HepG2 (cell line): ENCODE measurements at regions not wholly inside any gene's neighbourhood (a gene's known extent, or its start where the extent isn't known, plus 50 kb on each side); places are given as distances from the start of the nearest gene placed in this dataset.

Experiments
- ATAC-seq: fragments of 200-7000 bp; cut with Tn5 transposase; 3 replicates; pipeline ENCODE4 v1.9.1; 2020; ENCODE audit warnings: mild to moderate bottlenecking, moderate library complexity
- BruUV-seq: library from RNA; stranded (reverse); fragments of 400-500 nt; replicated peaks from 2 replicates; lab custom pipeline; 2021; lab: Mats Ljungman, UMichigan
- CTCF ChIA-PET: fragments of 300-600 bp; formaldehyde crosslinking; extraction: SDS; loops from one replicate; lab custom pipeline; 2021; ENCODE audit warnings: low total read pairs, inconsistent platforms, low intra/inter-chr PET ratio; lab: Yijun Ruan, JAX
- POLR2A ChIA-PET: fragments of 350-600 bp; sonication (Branson Sonifier 250); formaldehyde crosslinking; loops from one replicate; lab custom pipeline; 2020; ENCODE audit warnings: antibody characterized with exemption, inconsistent platforms; lab: Yijun Ruan, JAX
- DNase-seq: peaks from one replicate; pipeline ENCODE4 v3.0.0-alpha.2; 2015; ENCODE audit warnings: low spot score
- FAIRE-seq: peaks from 3 replicates; lab custom pipeline; 2011; peaks lifted over from hg19 to GRCh38; lab: Jason Lieb, UNC
- H2AFZ ChIP-seq: one replicate; pipeline ENCODE4 v1.6.1; 2011; ENCODE audit warnings: low read length, inconsistent platforms
- H3K27ac ChIP-seq: fragments of 300-600 bp; 3 replicates; pipeline ENCODE4 v1.8.0; 2011; ENCODE audit warnings: mixed run types, mild to moderate bottlenecking, mixed read lengths, low read length, inconsistent platforms; ENCODE audit not compliant: insufficient read depth; ENCODE audit errors: extremely low read length
- H3K27me3 ChIP-seq, 2 experiments: fragments of 200-600 bp in 1 of 2; 2 replicates in 1 of 2; 3 replicates in 1 of 2; pipeline versions ENCODE4 v1.6.0 to v1.8.0; 2011; ENCODE audit warnings: low read length in 2 of 2, mild to moderate bottlenecking in 2 of 2, moderate library complexity in 2 of 2, inconsistent platforms in 1 of 2; ENCODE audit not compliant: insufficient read depth in 2 of 2, control insufficient read depth in 1 of 2
- H3K36me3 ChIP-seq, 2 experiments: fragments of 200-600 bp in 1 of 2; replicated peaks in 1 of 2; 2 replicates in 1 of 2; 3 replicates in 1 of 2; pipeline versions ENCODE4 v1.5.1 to v1.8.0; 2011; ENCODE audit warnings: low read length in 2 of 2, inconsistent platforms in 1 of 2; ENCODE audit not compliant: insufficient read depth in 2 of 2, control insufficient read depth in 1 of 2
- H3K4me1 ChIP-seq: 2 replicates; pipeline ENCODE4 v1.5.1; 2012; ENCODE audit warnings: low read length, inconsistent platforms; ENCODE audit not compliant: insufficient read depth
- H3K4me2 ChIP-seq: 2 replicates; pipeline ENCODE4 v1.6.0; 2011; ENCODE audit warnings: low read depth, low read length, inconsistent platforms
- H3K4me3 ChIP-seq, 3 experiments: fragments of 200-600 bp in 1 of 3; sonication (generic), shearing (Covaris generic) in 1 of 3; replicated peaks in 1 of 3; 2 replicates each; pipeline ENCODE4 v1.5.1; 2011 to 2016; ENCODE audit warnings: low read length in 3 of 3, inconsistent platforms in 2 of 3, low read depth in 2 of 3, mild to moderate bottlenecking in 2 of 3, control low read depth in 1 of 3, mixed read lengths in 1 of 3; ENCODE audit not compliant: insufficient read depth in 1 of 3
- H3K79me2 ChIP-seq: one replicate; pipeline ENCODE4 v1.6.1; 2011; ENCODE audit warnings: low read length, inconsistent platforms; ENCODE audit not compliant: insufficient read depth
- H3K9ac ChIP-seq: 2 replicates; pipeline ENCODE4 v1.6.0; 2011; ENCODE audit warnings: mild to moderate bottlenecking, low read depth, low read length, inconsistent platforms; ENCODE audit not compliant: insufficient read depth
- H3K9me3 ChIP-seq: 2 replicates; pipeline ENCODE4 v1.5.1; 2012; ENCODE audit warnings: mild to moderate bottlenecking, low read length
- H4K20me1 ChIP-seq: 2 replicates; pipeline ENCODE4 v1.6.0; 2011; ENCODE audit warnings: inconsistent platforms, mild to moderate bottlenecking, low read length, moderate library complexity; ENCODE audit not compliant: insufficient read depth
- PAWR ChIP-seq: sonication (generic); formaldehyde crosslinking; IDR thresholded peaks from 2 replicates; pipeline ENCODE4 v1.4.0; 2020; ENCODE audit warnings: missing genetic modification reagents, mild to moderate bottlenecking, borderline replicate concordance
- RXRB ChIP-seq: IDR thresholded peaks from 2 replicates; pipeline ENCODE4 v1.6.1; 2016; ENCODE audit warnings: borderline replicate concordance, missing genetic modification reagents, missing compliant biosample characterization
- SETDB1 ChIP-seq: sonication (generic); formaldehyde crosslinking; IDR thresholded peaks from 2 replicates; pipeline ENCODE4 v1.5.1; 2020; ENCODE audit warnings: missing genetic modification reagents, mild to moderate bottlenecking, borderline replicate concordance
- SRSF1 ChIP-seq: fragments of 200-400 bp; formaldehyde crosslinking; optimal IDR thresholded peaks from 2 replicates; pipeline ENCODE3; 2017; ENCODE audit warnings: mild to moderate bottlenecking, low read depth, low read length, moderate library complexity
- ZBTB8A ChIP-seq: sonication (generic); formaldehyde crosslinking; IDR thresholded peaks from 2 replicates; pipeline ENCODE4 v1.4.0; 2020; ENCODE audit warnings: mild to moderate bottlenecking, low read depth, missing genetic modification reagents, borderline replicate concordance
- ZNF329 ChIP-seq: sonication (generic); formaldehyde crosslinking; IDR thresholded peaks from 2 replicates; pipeline ENCODE4 v1.9.0; 2021; ENCODE audit warnings: low read depth, mild to moderate bottlenecking, missing genetic modification reagents
- ZNF367 ChIP-seq: sonication (generic); formaldehyde crosslinking; IDR thresholded peaks from 2 replicates; pipeline ENCODE4 v1.4.0; 2020; ENCODE audit warnings: missing genetic modification reagents, borderline replicate concordance
- ZNF598 ChIP-seq: sonication (generic); formaldehyde crosslinking; IDR thresholded peaks from 2 replicates; pipeline ENCODE4 v1.5.1; 2020; ENCODE audit warnings: mild to moderate bottlenecking, missing genetic modification reagents, borderline replicate concordance
- ZNF607 ChIP-seq: sonication (generic); formaldehyde crosslinking; IDR thresholded peaks from 2 replicates; pipeline ENCODE4 v1.5.1; 2020; ENCODE audit warnings: missing genetic modification reagents, mild to moderate bottlenecking, borderline replicate concordance
- ZNF615 ChIP-seq: sonication (generic); formaldehyde crosslinking; IDR thresholded peaks from 2 replicates; pipeline ENCODE4 v1.5.0; 2020; ENCODE audit warnings: mild to moderate bottlenecking, missing genetic modification reagents, borderline replicate concordance
- in situ Hi-C: cut with HindIII; loops from 2 replicates; pipeline ENCODE4 v1.10.0; 2017; ENCODE audit warnings: low pct_unique_long_range_greater_than_20kb; ENCODE audit not compliant: extremely low pct_ligation_motif_present
- intact Hi-C: fragments of 100-400 bp; cut with micrococcal nuclease; formaldehyde crosslinking; loops from one replicate; pipeline ENCODE4 v1.10.0; 2022; ENCODE audit not compliant: unreplicated experiment
- TF ChIP-seq, protein P1 (sequence below): sonication (generic); formaldehyde crosslinking; IDR thresholded peaks from 2 replicates; pipeline ENCODE4 v1.4.0; 2020; ENCODE audit warnings: missing genetic modification reagents
- TF ChIP-seq, protein P2 (sequence below): sonication (generic); formaldehyde crosslinking; IDR thresholded peaks from 2 replicates; pipeline ENCODE4 v1.4.0; 2020; ENCODE audit warnings: missing genetic modification reagents, low read depth, mild to moderate bottlenecking, borderline replicate concordance
- TF ChIP-seq, protein P3 (sequence below), 2 experiments: sonication (generic) in 1 of 2; formaldehyde crosslinking in 1 of 2; IDR thresholded peaks; 2 replicates each; pipeline versions ENCODE4 v1.5.1 to v1.6.1; 2011 to 2020; ENCODE audit warnings: borderline replicate concordance in 1 of 2, low read depth in 1 of 2, low read length in 1 of 2, mild to moderate bottlenecking in 1 of 2, missing genetic modification reagents in 1 of 2, moderate library complexity in 1 of 2
- TF ChIP-seq, protein P4 (sequence below): sonication (generic); formaldehyde crosslinking; IDR thresholded peaks from 2 replicates; pipeline ENCODE4 v1.8.0; 2022; ENCODE audit warnings: mild to moderate bottlenecking, missing genetic modification reagents

DNA sequence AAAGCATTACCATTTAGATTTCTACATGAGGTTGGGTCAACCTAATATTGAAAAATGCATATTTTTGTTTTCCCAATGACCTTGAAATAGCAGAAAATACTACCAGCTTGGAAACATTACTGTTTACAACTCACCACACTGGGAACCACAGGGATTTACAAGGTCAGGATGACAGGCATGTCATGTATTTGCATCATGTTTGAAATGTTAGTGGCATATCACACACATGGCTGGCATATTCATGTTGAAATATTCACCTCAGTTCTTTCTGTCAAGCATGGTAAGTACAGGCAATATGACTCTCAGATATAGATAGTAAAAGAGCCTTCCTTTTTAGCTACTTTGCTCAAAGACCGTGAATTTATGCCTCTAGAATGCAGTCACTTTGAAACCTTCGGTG lies 593.5 kb downstream of the NOVA1 start (continued):
- TF ChIP-seq, protein P1, sequence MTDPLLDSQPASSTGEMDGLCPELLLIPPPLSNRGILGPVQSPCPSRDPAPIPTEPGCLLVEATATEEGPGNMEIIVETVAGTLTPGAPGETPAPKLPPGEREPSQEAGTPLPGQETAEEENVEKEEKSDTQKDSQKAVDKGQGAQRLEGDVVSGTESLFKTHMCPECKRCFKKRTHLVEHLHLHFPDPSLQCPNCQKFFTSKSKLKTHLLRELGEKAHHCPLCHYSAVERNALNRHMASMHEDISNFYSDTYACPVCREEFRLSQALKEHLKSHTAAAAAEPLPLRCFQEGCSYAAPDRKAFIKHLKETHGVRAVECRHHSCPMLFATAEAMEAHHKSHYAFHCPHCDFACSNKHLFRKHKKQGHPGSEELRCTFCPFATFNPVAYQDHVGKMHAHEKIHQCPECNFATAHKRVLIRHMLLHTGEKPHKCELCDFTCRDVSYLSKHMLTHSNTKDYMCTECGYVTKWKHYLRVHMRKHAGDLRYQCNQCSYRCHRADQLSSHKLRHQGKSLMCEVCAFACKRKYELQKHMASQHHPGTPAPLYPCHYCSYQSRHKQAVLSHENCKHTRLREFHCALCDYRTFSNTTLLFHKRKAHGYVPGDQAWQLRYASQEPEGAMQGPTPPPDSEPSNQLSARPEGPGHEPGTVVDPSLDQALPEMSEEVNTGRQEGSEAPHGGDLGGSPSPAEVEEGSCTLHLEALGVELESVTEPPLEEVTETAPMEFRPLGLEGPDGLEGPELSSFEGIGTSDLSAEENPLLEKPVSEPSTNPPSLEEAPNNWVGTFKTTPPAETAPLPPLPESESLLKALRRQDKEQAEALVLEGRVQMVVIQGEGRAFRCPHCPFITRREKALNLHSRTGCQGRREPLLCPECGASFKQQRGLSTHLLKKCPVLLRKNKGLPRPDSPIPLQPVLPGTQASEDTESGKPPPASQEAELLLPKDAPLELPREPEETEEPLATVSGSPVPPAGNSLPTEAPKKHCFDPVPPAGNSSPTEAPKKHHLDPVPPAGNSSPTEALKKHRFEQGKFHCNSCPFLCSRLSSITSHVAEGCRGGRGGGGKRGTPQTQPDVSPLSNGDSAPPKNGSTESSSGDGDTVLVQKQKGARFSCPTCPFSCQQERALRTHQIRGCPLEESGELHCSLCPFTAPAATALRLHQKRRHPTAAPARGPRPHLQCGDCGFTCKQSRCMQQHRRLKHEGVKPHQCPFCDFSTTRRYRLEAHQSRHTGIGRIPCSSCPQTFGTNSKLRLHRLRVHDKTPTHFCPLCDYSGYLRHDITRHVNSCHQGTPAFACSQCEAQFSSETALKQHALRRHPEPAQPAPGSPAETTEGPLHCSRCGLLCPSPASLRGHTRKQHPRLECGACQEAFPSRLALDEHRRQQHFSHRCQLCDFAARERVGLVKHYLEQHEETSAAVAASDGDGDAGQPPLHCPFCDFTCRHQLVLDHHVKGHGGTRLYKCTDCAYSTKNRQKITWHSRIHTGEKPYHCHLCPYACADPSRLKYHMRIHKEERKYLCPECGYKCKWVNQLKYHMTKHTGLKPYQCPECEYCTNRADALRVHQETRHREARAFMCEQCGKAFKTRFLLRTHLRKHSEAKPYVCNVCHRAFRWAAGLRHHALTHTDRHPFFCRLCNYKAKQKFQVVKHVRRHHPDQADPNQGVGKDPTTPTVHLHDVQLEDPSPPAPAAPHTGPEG, result no peak
- no peak for TF ChIP-seq ZNF329
- no peak for TF ChIP-seq SETDB1
- no peak for TF ChIP-seq ZNF598 (CRISPR knock-in tag)
- TF ChIP-seq ZNF615 (CRISPR knock-in tag), result no peak
- no peak for TF ChIP-seq ZNF607
- TF ChIP-seq ZBTB8A (CRISPR knock-in tag), result no peak

DNA sequence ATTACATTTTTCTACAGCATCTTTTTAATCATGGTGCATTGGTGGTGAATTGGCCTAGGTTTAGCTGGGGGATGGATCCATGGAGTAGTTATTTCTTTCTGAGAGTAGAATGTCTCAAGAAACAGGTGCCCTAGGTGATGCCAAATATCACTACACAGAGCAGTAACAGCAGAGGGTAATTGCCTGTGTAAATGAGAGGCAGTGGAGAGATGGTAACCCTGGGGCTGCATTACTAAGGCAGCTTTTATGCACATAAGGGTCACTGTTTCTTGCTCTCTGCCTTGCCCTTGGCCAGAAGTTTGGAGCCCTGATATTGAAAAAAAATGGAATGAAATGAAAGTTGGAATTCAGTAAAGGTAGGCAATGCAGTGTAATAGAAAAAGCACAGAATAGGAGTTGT lies 604.0 kb downstream of the NOVA1 start:
- Histone ChIP-seq H3K36me3 (no peaks in the 10 kb centered on the region), H3K27me3 (no peaks in the 10 kb centered on the region), H3K4me1 (no peaks in the 10 kb centered on the region), H2AFZ (no peak overlapping the region), H3K9me3 (peaks cover 97% of the 10 kb centered on the region), H3K4me3 (no peak overlapping the region), H3K9ac (no peak overlapping the region), H3K27ac (no peak overlapping the region), H3K4me2 (no peak overlapping the region), H3K79me2 (no peaks in the 10 kb centered on the region), H4K20me1 (no peaks in the 10 kb centered on the region)
- POLR2A ChIA-PET, result no interaction called here
- FAIRE-seq (no peak), DNase-seq (no peak), ATAC-seq (no peak)
- intact Hi-C loops, result no loop called here
- no TSS peak for BruUV-seq
- in situ Hi-C loops, result no loop called here
- CTCF ChIA-PET, result no interaction called here
- no peak for TF ChIP-seq PAWR (CRISPR knock-in tag)
- TF ChIP-seq ZNF367, result no peak
- TF ChIP-seq, protein P2, sequence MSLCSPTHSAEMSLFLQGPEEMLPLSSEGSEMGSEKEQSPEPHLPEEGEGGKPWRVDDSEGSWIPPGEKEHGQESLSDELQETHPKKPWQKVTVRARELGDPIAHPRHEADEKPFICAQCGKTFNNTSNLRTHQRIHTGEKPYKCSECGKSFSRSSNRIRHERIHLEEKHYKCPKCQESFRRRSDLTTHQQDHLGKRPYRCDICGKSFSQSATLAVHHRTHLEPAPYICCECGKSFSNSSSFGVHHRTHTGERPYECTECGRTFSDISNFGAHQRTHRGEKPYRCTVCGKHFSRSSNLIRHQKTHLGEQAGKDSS, result no peak
- TF ChIP-seq RXRB, result no peak
- no peak for TF ChIP-seq SRSF1
- TF ChIP-seq, protein P3, sequence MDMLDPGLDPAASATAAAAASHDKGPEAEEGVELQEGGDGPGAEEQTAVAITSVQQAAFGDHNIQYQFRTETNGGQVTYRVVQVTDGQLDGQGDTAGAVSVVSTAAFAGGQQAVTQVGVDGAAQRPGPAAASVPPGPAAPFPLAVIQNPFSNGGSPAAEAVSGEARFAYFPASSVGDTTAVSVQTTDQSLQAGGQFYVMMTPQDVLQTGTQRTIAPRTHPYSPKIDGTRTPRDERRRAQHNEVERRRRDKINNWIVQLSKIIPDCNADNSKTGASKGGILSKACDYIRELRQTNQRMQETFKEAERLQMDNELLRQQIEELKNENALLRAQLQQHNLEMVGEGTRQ (IDR thresholded peaks at IDR 0.05; ENCODE audit: low read depth, low read length), result no peak
- TF ChIP-seq, protein P3 (CRISPR knock-in tag; IDR thresholded peaks at IDR 0.05; ENCODE audit: borderline replicate concordance), result no peak
- TF ChIP-seq, protein P4, sequence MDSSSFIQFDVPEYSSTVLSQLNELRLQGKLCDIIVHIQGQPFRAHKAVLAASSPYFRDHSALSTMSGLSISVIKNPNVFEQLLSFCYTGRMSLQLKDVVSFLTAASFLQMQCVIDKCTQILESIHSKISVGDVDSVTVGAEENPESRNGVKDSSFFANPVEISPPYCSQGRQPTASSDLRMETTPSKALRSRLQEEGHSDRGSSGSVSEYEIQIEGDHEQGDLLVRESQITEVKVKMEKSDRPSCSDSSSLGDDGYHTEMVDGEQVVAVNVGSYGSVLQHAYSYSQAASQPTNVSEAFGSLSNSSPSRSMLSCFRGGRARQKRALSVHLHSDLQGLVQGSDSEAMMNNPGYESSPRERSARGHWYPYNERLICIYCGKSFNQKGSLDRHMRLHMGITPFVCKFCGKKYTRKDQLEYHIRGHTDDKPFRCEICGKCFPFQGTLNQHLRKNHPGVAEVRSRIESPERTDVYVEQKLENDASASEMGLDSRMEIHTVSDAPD (CRISPR knock-in tag), result no peak
